ENCODE measurements at regions not wholly inside any gene's neighbourhood (a gene's known extent, or its start where the extent isn't known, plus 50 kb on each side); places are given as distances from the start of the nearest gene placed in this dataset.

- no peak overlapping the region for H2BK15ac ChIP-seq (ENCODE audit: low read depth, low read length)
- no peaks in the 10 kb centered on the region for H3K79me2 ChIP-seq (ENCODE audit: insufficient read depth, low read length)
- no peaks in the 10 kb centered on the region for H3K4me1 ChIP-seq (ENCODE audit: insufficient read depth, low read length)
- H3K9ac ChIP-seq (ENCODE audit: extremely low read depth, insufficient read length, low read length), result no peak overlapping the region
- H2AK5ac ChIP-seq (ENCODE audit: insufficient read length, low read length), result no peak overlapping the region
- no peak overlapping the region for H4K91ac ChIP-seq (ENCODE audit: insufficient read length, low read depth, low read length)
- no peak overlapping the region for H4K8ac ChIP-seq (replicated peaks; ENCODE audit: insufficient read length, low read depth, low read length)
- no peak overlapping the region for H3K4me3 Mint-ChIP-seq
- no peak overlapping the region for H2BK20ac ChIP-seq (ENCODE audit: low read depth, low read length, poor library complexity, severe bottlenecking)
- no peaks in the 10 kb centered on the region for H3K9me3 Mint-ChIP-seq
- no peaks in the 10 kb centered on the region for H3K27me3 ChIP-seq (ENCODE audit: insufficient read depth, low read length)
- peaks cover 9% of the 10 kb centered on the region in 2 experiments for H3K4me1 Mint-ChIP-seq
- no peaks in the 10 kb centered on the region; the same call in 1 of the 2 replicates for H3K27me3 Mint-ChIP-seq (ENCODE audit: low read depth)
- H3K23ac ChIP-seq (ENCODE audit: insufficient read length, low read depth, low read length), result no peak overlapping the region
- H3K14ac ChIP-seq (ENCODE audit: insufficient read depth, low read length), result no peak overlapping the region
- no peak overlapping the region for H2AFZ ChIP-seq (ENCODE audit: low read length)
- H3K23me2 ChIP-seq (ENCODE audit: insufficient read length, low read depth, low read length, poor library complexity, severe bottlenecking), result no peaks in the 10 kb centered on the region
- no peak overlapping the region for H2BK5ac ChIP-seq (ENCODE audit: insufficient read length, low read length)
- no peak for DNase-seq
- no peak overlapping the region for H4K5ac ChIP-seq (ENCODE audit: insufficient read length, low read depth, low read length)
- H3T11ph ChIP-seq (ENCODE audit: low read length), result no peak overlapping the region
- H3K36me3 Mint-ChIP-seq (ENCODE audit: insufficient read depth in 1 of 3, low read depth in 3 of 3), result no peaks in the 10 kb centered on the region
- H4K20me1 ChIP-seq (ENCODE audit: control insufficient read depth, insufficient read depth, insufficient read length), result no peaks in the 10 kb centered on the region
- no peak for TF ChIP-seq CTCF (conservative IDR thresholded peaks at IDR 0.05)
- H3K18ac ChIP-seq (ENCODE audit: insufficient read length, low read depth, low read length), result no peak overlapping the region
- H3K27ac Mint-ChIP-seq, result no peak overlapping the region
- no peaks in the 10 kb centered on the region for H3K79me1 ChIP-seq (ENCODE audit: insufficient read depth, low read depth, low read length, poor library complexity, severe bottlenecking)
- H3K4ac ChIP-seq (ENCODE audit: low read depth, low read length), result no peak overlapping the region
- no peak overlapping the region for H3K4me2 ChIP-seq (ENCODE audit: insufficient read depth, insufficient read length, low read length)
- H3K56ac ChIP-seq (ENCODE audit: insufficient read length, low read depth, low read length), result no peak overlapping the region
- no peaks in the 10 kb centered on the region for H3K9me3 ChIP-seq (ENCODE audit: control insufficient read depth, low read depth, low read length)
- H3K27ac ChIP-seq (ENCODE audit: insufficient read length, low read depth, low read length), result no peak overlapping the region
- no peak overlapping the region for H2BK120ac ChIP-seq (ENCODE audit: low read depth, low read length, poor library complexity, severe bottlenecking)
- no peak overlapping the region for H2BK12ac ChIP-seq (ENCODE audit: insufficient read length, low read depth, low read length)
These were observed 90.2 kb upstream of the STEAP4 start for GRCh38 chr7:88396948-88397322.
